Stimulated activated naive CD8-positive, alpha-beta T cell treated with anti-CD3 and anti-CD28 coated beads, Interleukin-15, Interleukin-2, amounts not matched to agents 100 ng/mL and 50 ng/mL, for 24 hours (primary cell): ENCODE measurements at regions not wholly inside any gene's neighbourhood (a gene's known extent, or its start where the extent isn't known, plus 50 kb on each side); places are given as distances from the start of the nearest gene placed in this dataset.
"Not testable (repeated sequence)": the region's sequence is repeated elsewhere in the genome, so short reads cannot be mapped to it uniquely, and the experiment has no call there.

Source experiments
- H3K27ac Mint-ChIP-seq: one replicate; pipeline ENCODE4 v1.8.0; 2021; ENCODE audit warnings: mild to moderate bottlenecking, mixed read lengths
- H3K27me3 Mint-ChIP-seq: one replicate; pipeline ENCODE4 v1.8.0; 2021; ENCODE audit warnings: mixed read lengths
- H3K36me3 Mint-ChIP-seq: one replicate; pipeline ENCODE4 v1.8.0; 2021; ENCODE audit warnings: low read depth, mixed read lengths
- H3K4me1 Mint-ChIP-seq: one replicate; pipeline ENCODE4 v1.8.0; 2021; ENCODE audit warnings: low read depth, mixed read lengths
- H3K4me3 Mint-ChIP-seq: one replicate; pipeline ENCODE4 v1.8.0; 2021; ENCODE audit warnings: mild to moderate bottlenecking, mixed read lengths
- H3K9me3 Mint-ChIP-seq: one replicate; pipeline ENCODE4 v1.8.0; 2021; ENCODE audit warnings: mixed read lengths

- H3K27me3 Mint-ChIP-seq, result no peaks in the 10 kb centered on the region
- H3K9me3 Mint-ChIP-seq, result no peaks in the 10 kb centered on the region
- no peaks in the 10 kb centered on the region for H3K4me1 Mint-ChIP-seq
- no peak overlapping the region for H3K4me3 Mint-ChIP-seq
- no peaks in the 10 kb centered on the region for H3K36me3 Mint-ChIP-seq
- no peak overlapping the region for H3K27ac Mint-ChIP-seq
Measured at GRCh38 chr13:79647533-79647932, 166.6 kb downstream of the NDFIP2 start.

GRCh38 chr13:79646880-79647279 lies 165.9 kb downstream of the NDFIP2 start:
- H3K36me3 Mint-ChIP-seq, result no peaks in the 10 kb centered on the region
- H3K4me1 Mint-ChIP-seq, result no peaks in the 10 kb centered on the region
- no peaks in the 10 kb centered on the region for H3K9me3 Mint-ChIP-seq
- no peak overlapping the region for H3K4me3 Mint-ChIP-seq
- H3K27me3 Mint-ChIP-seq, result no peaks in the 10 kb centered on the region
- no peak overlapping the region for H3K27ac Mint-ChIP-seq

DNA sequence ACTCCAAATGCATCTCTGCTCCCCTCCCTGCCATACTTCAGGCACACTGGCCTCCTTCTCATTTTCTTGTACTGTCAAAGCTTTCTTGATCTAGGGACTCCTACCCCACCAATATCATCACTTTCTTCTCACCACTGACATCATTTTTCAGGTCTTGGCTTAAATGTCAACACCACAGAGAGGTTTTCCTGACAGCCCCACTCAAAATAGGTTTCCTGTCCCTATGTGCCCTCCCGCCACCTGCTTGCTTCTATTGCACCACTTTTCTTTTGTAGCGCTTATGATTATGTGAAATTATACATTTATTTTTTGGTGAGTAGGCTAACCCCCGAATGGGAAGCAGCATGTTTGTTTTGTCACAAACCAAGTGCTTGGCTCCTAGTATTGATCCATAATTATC lies 164.6 kb downstream of the NDFIP2 start:
- Mint-ChIP-seq H3K36me3 (no peaks in the 10 kb centered on the region), H3K4me3 (no peak overlapping the region), H3K27ac (no peak overlapping the region), H3K4me1 (no peaks in the 10 kb centered on the region), H3K9me3 (no peaks in the 10 kb centered on the region), H3K27me3 (no peaks in the 10 kb centered on the region)

DNA sequence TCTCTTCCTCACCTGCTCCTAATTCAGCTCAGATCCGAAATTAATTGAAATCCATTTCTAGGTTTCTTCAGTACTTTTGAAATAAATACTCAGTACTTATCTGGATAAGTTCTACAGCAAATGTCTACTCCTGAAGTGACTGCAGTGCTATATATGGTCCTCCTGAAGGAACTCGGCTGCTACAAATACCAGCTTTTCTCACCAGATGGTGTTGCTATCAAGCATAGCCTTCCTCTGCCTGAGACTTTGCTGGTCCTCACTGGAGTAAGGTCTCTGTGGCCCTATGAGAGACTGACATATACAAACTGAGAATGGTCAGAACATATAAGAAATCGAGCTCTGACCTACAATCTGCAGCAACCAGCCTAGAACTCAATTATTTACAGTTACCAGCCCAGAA lies 161.6 kb downstream of the NDFIP2 start:
- no peaks in the 10 kb centered on the region for H3K36me3 Mint-ChIP-seq
- H3K27ac Mint-ChIP-seq, result no peak overlapping the region
- no peak overlapping the region for H3K4me3 Mint-ChIP-seq
- no peaks in the 10 kb centered on the region for H3K4me1 Mint-ChIP-seq
- H3K27me3 Mint-ChIP-seq, result no peaks in the 10 kb centered on the region
- no peaks in the 10 kb centered on the region for H3K9me3 Mint-ChIP-seq

- H3K9me3 Mint-ChIP-seq, result no peaks in the 10 kb centered on the region
Measured at GRCh38 chr13:79637133-79637763, 156.3 kb downstream of the NDFIP2 start.

GRCh38 chr13:79631051-79631659 lies 150.2 kb downstream of the NDFIP2 start:
- Mint-ChIP-seq H3K36me3 (no peaks in the 10 kb centered on the region), H3K4me1 (no peaks in the 10 kb centered on the region), H3K27ac (no peak overlapping the region), H3K9me3 (no peaks in the 10 kb centered on the region), H3K27me3 (peaks cover 9% of the 10 kb centered on the region), H3K4me3 (no peak overlapping the region)

More at GRCh38 chr13:79637133-79637763, 156.3 kb downstream of the NDFIP2 start:
- Mint-ChIP-seq H3K27me3 (no peaks in the 10 kb centered on the region), H3K36me3 (no peaks in the 10 kb centered on the region), H3K4me1 (no peaks in the 10 kb centered on the region), H3K4me3 (no peak overlapping the region), H3K27ac (no peak overlapping the region)

- Mint-ChIP-seq H3K36me3 (no peaks in the 10 kb centered on the region), H3K27ac (no peak overlapping the region), H3K27me3 (peaks cover 13% of the 10 kb centered on the region), H3K4me3 (no peak overlapping the region), H3K4me1 (no peaks in the 10 kb centered on the region), H3K9me3 (no peaks in the 10 kb centered on the region)
Measured at GRCh38 chr13:79628463-79628862, 147.5 kb downstream of the NDFIP2 start.

DNA sequence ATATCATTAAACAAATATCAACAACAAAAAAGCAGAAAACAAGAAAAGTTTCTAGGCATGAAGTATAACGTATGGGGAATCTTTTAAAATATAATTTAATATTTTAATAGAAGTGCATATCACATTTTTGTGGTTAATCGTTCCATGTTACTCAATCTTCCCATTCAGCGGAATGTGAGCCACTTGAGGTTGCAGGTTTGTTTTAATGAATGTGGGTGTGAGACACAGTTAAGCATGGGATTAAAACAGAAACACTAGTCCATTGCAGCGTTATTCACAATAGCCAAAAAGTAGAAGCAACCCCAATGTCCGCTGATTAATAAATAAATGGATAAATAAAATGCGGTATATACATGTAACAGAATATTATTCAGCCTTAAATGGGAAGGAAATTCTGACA lies 146.0 kb downstream of the NDFIP2 start:
- H3K9me3 Mint-ChIP-seq, result no peaks in the 10 kb centered on the region
- H3K4me1 Mint-ChIP-seq, result no peaks in the 10 kb centered on the region
- no peak overlapping the region for H3K27ac Mint-ChIP-seq
- no peak overlapping the region for H3K4me3 Mint-ChIP-seq
- peaks cover 13% of the 10 kb centered on the region for H3K27me3 Mint-ChIP-seq
- no peaks in the 10 kb centered on the region for H3K36me3 Mint-ChIP-seq

- Mint-ChIP-seq H3K4me3 (no peak overlapping the region), H3K36me3 (no peaks in the 10 kb centered on the region), H3K9me3 (no peaks in the 10 kb centered on the region), H3K4me1 (no peaks in the 10 kb centered on the region), H3K27me3 (peaks cover 12% of the 10 kb centered on the region), H3K27ac (no peak overlapping the region)
Measured at GRCh38 chr13:79625517-79625916, 144.6 kb downstream of the NDFIP2 start.

- no peaks in the 10 kb centered on the region for H3K36me3 Mint-ChIP-seq
- no peaks in the 10 kb centered on the region for H3K4me1 Mint-ChIP-seq
- H3K27me3 Mint-ChIP-seq, result peaks cover 15% of the 10 kb centered on the region
- H3K27ac Mint-ChIP-seq, result no peak overlapping the region
- H3K9me3 Mint-ChIP-seq, result no peaks in the 10 kb centered on the region
- no peak overlapping the region for H3K4me3 Mint-ChIP-seq
Measured at GRCh38 chr13:79621902-79622301, 140.9 kb downstream of the NDFIP2 start.

- H3K27me3 Mint-ChIP-seq, result peaks cover 15% of the 10 kb centered on the region
- no peak overlapping the region for H3K27ac Mint-ChIP-seq
- no peaks in the 10 kb centered on the region for H3K4me1 Mint-ChIP-seq
- H3K9me3 Mint-ChIP-seq, result no peaks in the 10 kb centered on the region
- H3K4me3 Mint-ChIP-seq, result no peak overlapping the region
- no peaks in the 10 kb centered on the region for H3K36me3 Mint-ChIP-seq
Measured at GRCh38 chr13:79621449-79621848, 140.5 kb downstream of the NDFIP2 start.

DNA sequence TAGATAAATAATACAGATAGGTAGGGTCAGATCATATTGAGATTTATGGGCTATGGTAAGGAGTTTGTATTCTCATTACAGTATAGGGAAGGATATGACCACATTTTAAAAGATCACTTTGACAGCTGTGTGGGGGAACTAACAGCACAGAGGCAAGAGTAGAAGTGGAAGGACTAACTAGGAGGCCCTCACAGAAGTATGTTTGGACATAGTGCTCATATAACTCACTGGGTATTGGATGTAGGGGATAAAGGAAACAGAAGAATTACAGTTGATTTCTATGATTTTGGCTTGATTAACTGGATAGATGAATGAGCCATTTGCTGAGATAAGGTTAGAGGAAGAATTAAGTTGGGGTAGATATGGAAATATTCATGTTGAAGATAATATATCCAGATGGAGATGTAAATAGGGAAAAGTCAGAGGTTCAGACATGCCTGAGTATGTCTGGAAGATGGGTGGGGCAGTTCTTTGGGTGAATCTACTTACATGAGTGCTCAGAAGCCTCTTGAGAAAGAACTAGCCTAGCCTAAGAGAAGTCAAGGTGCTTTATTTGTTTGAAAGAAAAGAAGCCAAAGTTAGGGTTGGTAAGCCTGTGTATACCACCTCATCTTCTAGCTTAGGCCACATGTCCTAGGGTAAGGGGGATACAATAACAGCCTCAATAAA lies 133.4 kb downstream of the NDFIP2 start:
- Mint-ChIP-seq H3K4me1 (no peaks in the 10 kb centered on the region), H3K9me3 (no peaks in the 10 kb centered on the region), H3K36me3 (no peaks in the 10 kb centered on the region), H3K27ac (no peak overlapping the region), H3K27me3 (peaks cover 4% of the 10 kb centered on the region), H3K4me3 (no peak overlapping the region)

DNA sequence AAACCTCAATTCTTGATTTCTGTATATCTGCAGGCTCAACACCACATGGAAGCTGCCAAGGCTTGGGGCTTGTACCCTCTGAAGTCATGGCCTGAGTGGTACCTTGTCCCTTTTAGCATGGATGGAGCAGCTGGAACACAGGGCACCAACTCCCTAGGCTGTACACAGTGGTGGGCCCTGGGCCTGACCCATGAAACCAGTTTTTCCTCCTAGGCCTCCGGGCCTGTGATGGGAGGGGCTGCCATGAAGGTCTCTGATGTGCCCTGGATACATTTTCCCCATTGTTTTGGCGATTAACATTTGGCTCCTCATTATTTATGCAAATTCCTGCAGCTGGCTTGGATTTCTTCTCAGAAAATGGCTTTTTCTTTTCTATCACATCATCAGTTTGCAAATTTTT lies 131.6 kb downstream of the NDFIP2 start:
- Mint-ChIP-seq H3K4me3 (no peak overlapping the region), H3K9me3 (no peaks in the 10 kb centered on the region)

GRCh38 chr13:79607895-79608294 lies 126.9 kb downstream of the NDFIP2 start:
- not testable (repeated sequence) for H3K4me1 Mint-ChIP-seq, H3K27ac Mint-ChIP-seq, H3K36me3 Mint-ChIP-seq, H3K4me3 Mint-ChIP-seq, H3K27me3 Mint-ChIP-seq, H3K9me3 Mint-ChIP-seq

More for the DNA sequence above, 131.6 kb downstream of the NDFIP2 start:
- Mint-ChIP-seq H3K27ac (no peak overlapping the region), H3K4me1 (no peaks in the 10 kb centered on the region), H3K36me3 (no peaks in the 10 kb centered on the region), H3K27me3 (peaks cover 4% of the 10 kb centered on the region)
